Small intestine (tissue), 7 donors: ENCODE measurements at regions not wholly inside any gene's neighbourhood (a gene's known extent, or its start where the extent isn't known, plus 50 kb on each side); places are given as distances from the start of the nearest gene placed in this dataset.

Experiments
- DNase-seq, 2 donors: peaks; one replicate each; pipeline versions ENCODE4 v3.0.0 to v3.0.0-alpha.2; 2013
- FAIRE-seq: peaks from 2 replicates; lab custom pipeline; 2012; peaks lifted over from hg19 to GRCh38; lab: Jason Lieb, UNC
- H3K27ac ChIP-seq, 3 donors: one replicate each; pipeline ENCODE4 v1.5.1; 2013; ENCODE audit warnings: low read length in 2 of 3, mild to moderate bottlenecking in 2 of 3, control low read depth in 1 of 3, inconsistent platforms in 1 of 3, low read depth in 1 of 3, moderate library complexity in 1 of 3
- H3K27me3 ChIP-seq, 3 donors: one replicate each; pipeline ENCODE4 v1.6.1; 2013; ENCODE audit warnings: low read length in 3 of 3, inconsistent platforms in 1 of 3; ENCODE audit not compliant: control insufficient read depth in 3 of 3, insufficient read depth in 3 of 3
- H3K36me3 ChIP-seq, 3 donors: one replicate each; pipeline ENCODE4 v1.6.1; 2013; ENCODE audit warnings: low read length in 3 of 3, inconsistent platforms in 1 of 3, low read depth in 1 of 3, mild to moderate bottlenecking in 1 of 3, moderate library complexity in 1 of 3; ENCODE audit not compliant: control insufficient read depth in 3 of 3, insufficient read depth in 2 of 3
- H3K4me1 ChIP-seq, 3 donors: one replicate each; pipeline ENCODE4 v1.6.1; 2013; ENCODE audit warnings: low read length in 2 of 3, inconsistent platforms in 1 of 3, low read depth in 1 of 3, mild to moderate bottlenecking in 1 of 3, moderate library complexity in 1 of 3; ENCODE audit not compliant: control insufficient read depth in 3 of 3, insufficient read depth in 2 of 3
- H3K4me3 ChIP-seq, 3 donors: one replicate each; pipeline ENCODE4 v1.5.1; 2013; ENCODE audit warnings: low read length in 3 of 3, control low read depth in 1 of 3, inconsistent platforms in 1 of 3, low read depth in 1 of 3, mild to moderate bottlenecking in 1 of 3, moderate library complexity in 1 of 3
- H3K9me3 ChIP-seq, 2 donors: one replicate each; pipeline ENCODE4 v1.6.1; 2013; ENCODE audit warnings: low read depth in 1 of 2, low read length in 1 of 2; ENCODE audit not compliant: control insufficient read depth in 2 of 2, insufficient read depth in 1 of 2
- WGBS, 3 donors: extraction: QIAGEN DNeasy Blood & Tissue Kit; methylation state at CpG; one replicate each; pipeline ENCODE4 v1.1.7; 2013; 5-methylcytosine and 5-hydroxymethylcytosine counted together
- donor health status: healthy with polysubstance abuse.
- donor health status: control.
- donor health status: control.
- donor health status: Bipolar disorder and iron deficiency.
- donor health status: healthy.

- DNase-seq (no peak), FAIRE-seq (no peak)
- no peaks in the 10 kb centered on the region for H3K36me3 ChIP-seq
- no peak overlapping the region for H3K27ac ChIP-seq
- no peak overlapping the region for H3K4me3 ChIP-seq
- 71 to 88% (median 85%) methylated on average over 7 of the region's 7 CpGs for WGBS, 3 donors
- no peaks in the 10 kb centered on the region for H3K4me1 ChIP-seq
- no peaks in the 10 kb centered on the region for H3K9me3 ChIP-seq
- peaks cover 0 to 4% (median 0%) of the 10 kb centered on the region in 3 donors for H3K27me3 ChIP-seq
These were observed 134.7 kb upstream of the KCNJ15 start for GRCh38 chr21:38121888-38122720.

GRCh38 chr21:38123626-38124025 is 133.2 kb upstream of the KCNJ15 start:
- WGBS, 3 donors, result 86 to 90% (median 89%) methylated on average over 5 of the region's 5 CpGs
- no peaks in the 10 kb centered on the region for H3K4me1 ChIP-seq
- no peak overlapping the region for H3K27ac ChIP-seq
- H3K36me3 ChIP-seq, result no peaks in the 10 kb centered on the region
- H3K9me3 ChIP-seq, result no peaks in the 10 kb centered on the region
- H3K4me3 ChIP-seq, result no peak overlapping the region
- FAIRE-seq, result no peak
- peak; percentile 23 to 39 for DNase-seq
- peaks cover 0 to 4% (median 0%) of the 10 kb centered on the region in 3 donors for H3K27me3 ChIP-seq

GRCh38 chr21:38126666-38127303 is 130.0 kb upstream of the KCNJ15 start:
- FAIRE-seq, result no peak
- no peak overlapping the region for H3K4me3 ChIP-seq
- H3K36me3 ChIP-seq, result no peaks in the 10 kb centered on the region
- no peak overlapping the region for H3K27ac ChIP-seq
- no peaks in the 10 kb centered on the region for H3K9me3 ChIP-seq
- H3K4me1 ChIP-seq, result no peaks in the 10 kb centered on the region
- peak; percentile 45 to 54 for DNase-seq
- 24 to 30% (median 29%) methylated on average over 8 of the region's 8 CpGs for WGBS, 3 donors
- peaks cover 0 to 7% (median 0%) of the 10 kb centered on the region in 3 donors for H3K27me3 ChIP-seq

GRCh38 chr21:38129711-38130110 is 127.1 kb upstream of the KCNJ15 start:
- 24 to 70% (median 48%) methylated on average over 1 of the region's 1 CpG for WGBS, 3 donors
- Histone ChIP-seq H3K9me3 (no peaks in the 10 kb centered on the region), H3K4me3 (no peak overlapping the region), H3K27ac (no peak overlapping the region), H3K36me3 (no peaks in the 10 kb centered on the region), H3K4me1 (no peaks in the 10 kb centered on the region), H3K27me3 (peaks cover 0 to 8% (median 0%) of the 10 kb centered on the region in 3 donors)
- FAIRE-seq (no peak), DNase-seq (no peak)

DNA sequence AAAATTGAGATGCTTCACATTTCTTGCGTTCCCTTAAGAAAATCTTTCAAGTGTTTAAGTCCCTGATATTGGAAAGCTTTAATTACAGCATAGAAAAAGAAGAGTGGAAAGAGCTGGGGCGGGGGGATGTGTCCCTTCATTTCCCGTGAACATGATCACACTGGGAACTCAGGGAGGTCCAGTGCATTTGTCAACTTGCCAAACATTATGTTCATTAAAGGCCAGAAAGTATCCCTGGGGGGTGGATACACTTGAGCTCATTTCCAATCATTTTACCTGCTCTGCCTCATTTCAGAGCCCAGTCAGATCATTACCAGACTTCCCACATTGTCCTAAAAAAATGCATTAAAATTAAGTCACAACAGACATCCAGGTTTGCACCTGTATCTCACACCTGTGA is 123.6 kb upstream of the KCNJ15 start:
- H3K27ac ChIP-seq, result no peak overlapping the region
- DNase-seq (no peak), FAIRE-seq (no peak)
- no peak overlapping the region for H3K4me3 ChIP-seq
- H3K27me3 ChIP-seq, result peaks cover 0 to 4% (median 0%) of the 10 kb centered on the region in 3 donors
- WGBS, 3 donors, result 66 to 81% (median 77%) methylated on average over 3 of the region's 3 CpGs
- no peaks in the 10 kb centered on the region for H3K9me3 ChIP-seq
- no peaks in the 10 kb centered on the region for H3K36me3 ChIP-seq
- no peaks in the 10 kb centered on the region for H3K4me1 ChIP-seq

DNA sequence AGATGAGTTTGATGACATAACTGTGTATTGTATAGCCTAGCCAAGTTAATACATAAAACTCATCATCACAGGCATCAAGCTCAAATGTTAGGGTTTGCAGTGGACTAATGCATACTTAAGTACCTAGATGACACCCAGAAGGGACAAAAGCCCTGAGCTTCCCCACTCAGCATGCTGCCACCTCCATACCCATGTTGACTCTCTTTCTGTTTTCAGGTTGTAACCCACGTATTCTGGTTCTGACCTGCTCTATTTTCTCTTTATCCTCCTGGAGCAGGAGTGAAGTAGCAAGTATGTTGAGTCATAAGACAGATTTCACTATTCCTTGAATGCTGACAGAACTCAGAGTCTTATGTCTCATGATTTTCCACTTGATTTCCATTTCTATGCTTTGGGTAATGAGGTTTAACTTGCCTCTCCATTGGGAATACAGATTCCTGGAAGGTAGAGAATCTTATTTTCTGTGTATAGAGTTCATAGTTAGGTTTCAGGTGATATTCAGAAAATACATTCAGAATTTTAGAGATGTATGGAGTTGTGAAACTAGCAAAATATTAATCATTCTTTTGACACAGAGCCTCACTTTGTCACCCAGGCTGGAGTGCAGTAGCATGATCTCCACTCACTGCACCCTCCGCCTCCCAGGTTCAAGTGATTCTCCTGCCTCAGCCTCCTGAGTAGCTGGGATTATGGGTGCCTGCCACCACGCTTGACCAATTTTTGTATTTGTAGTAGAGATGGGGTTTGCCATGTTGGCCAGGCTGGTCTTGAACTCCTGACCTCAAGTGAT is 122.5 kb upstream of the KCNJ15 start:
- Histone ChIP-seq H3K9me3 (no peaks in the 10 kb centered on the region), H3K27me3 (peaks cover 0 to 4% (median 0%) of the 10 kb centered on the region in 3 donors), H3K36me3 (no peaks in the 10 kb centered on the region), H3K27ac (no peak overlapping the region), H3K4me1 (no peaks in the 10 kb centered on the region), H3K4me3 (no peak overlapping the region)
- no peak for FAIRE-seq
- WGBS, 3 donors, result 72 to 86% (median 81%) methylated on average over 3 of the region's 3 CpGs
- DNase-seq, result no peak

- Histone ChIP-seq H3K27me3 (peaks cover 0 to 1% (median 0%) of the 10 kb centered on the region in 3 donors), H3K27ac (no peak overlapping the region), H3K4me1 (no peaks in the 10 kb centered on the region), H3K9me3 (no peaks in the 10 kb centered on the region), H3K36me3 (no peaks in the 10 kb centered on the region), H3K4me3 (no peak overlapping the region)
- FAIRE-seq, result no peak
- no peak for DNase-seq
These were observed 120.6 kb upstream of the KCNJ15 start for GRCh38 chr21:38136201-38136600.

GRCh38 chr21:38139380-38140168 is 117.2 kb upstream of the KCNJ15 start:
- 62 to 65% (median 64%) methylated on average over 5 of the region's 5 CpGs for WGBS, 3 donors
- Histone ChIP-seq H3K4me1 (no peaks in the 10 kb centered on the region), H3K27ac (no peak overlapping the region), H3K27me3 (no peaks in the 10 kb centered on the region), H3K36me3 (no peaks in the 10 kb centered on the region), H3K4me3 (no peak overlapping the region), H3K9me3 (peaks cover 0 to 4% of the 10 kb centered on the region in 2 donors)
- no peak for FAIRE-seq
- no peak for DNase-seq
